Stimulated activated CD8-positive, alpha-beta memory T cell treated with anti-CD3 and anti-CD28 coated beads, Interleukin-12 subunit alpha, Interleukin-12 subunit beta, amount 100 ng/mL, for 24 hours (primary cell): ENCODE measurements at regions not wholly inside any gene's neighbourhood (a gene's known extent, or its start where the extent isn't known, plus 50 kb on each side); places are given as distances from the start of the nearest gene placed in this dataset.
A peak's percentile ranks its signal among the peaks of the same experiment; 100 is the strongest.
"Not testable (repeated sequence)": the region's sequence is repeated elsewhere in the genome, so short reads cannot be mapped to it uniquely, and the experiment has no call there.

Experiments
- DNase-seq: peaks from one replicate; pipeline ENCODE4 v3.0.0-alpha.2; 2020; ENCODE audit errors: extremely low read depth

- not testable (repeated sequence) for DNase-seq
These were observed 627.4 kb downstream of the SPATA31A7 start for GRCh38 chr9:61817127-61817705.

GRCh38 chr9:61853624-61854259 lies 663.9 kb downstream of the SPATA31A7 start:
- DNase-seq, result peak; percentile 64

GRCh38 chr9:61854260-61854640 lies 664.4 kb downstream of the SPATA31A7 start:
- DNase-seq, result not testable (repeated sequence)

GRCh38 chr9:61856283-61856682 lies 666.4 kb downstream of the SPATA31A7 start:
- not testable (repeated sequence) for DNase-seq

GRCh38 chr9:61856858-61857453 lies 667.1 kb downstream of the SPATA31A7 start:
- DNase-seq, result not testable (repeated sequence)

- DNase-seq, result not testable (repeated sequence)
These were observed 668.0 kb downstream of the SPATA31A7 start for GRCh38 chr9:61857709-61858351.

GRCh38 chr9:61862431-61862971 lies 672.7 kb downstream of the SPATA31A7 start:
- DNase-seq, result peak; percentile 27

- DNase-seq, result not testable (repeated sequence)
These were observed 674.6 kb downstream of the SPATA31A7 start for GRCh38 chr9:61864463-61864862.

- DNase-seq, result not testable (repeated sequence)
These were observed 679.1 kb downstream of the SPATA31A7 start for GRCh38 chr9:61868965-61869364.

- not testable (repeated sequence) for DNase-seq
These were observed 682.5 kb downstream of the SPATA31A7 start for GRCh38 chr9:61872329-61872728.
